ENCODE measurements at regions not wholly inside any gene's neighbourhood (a gene's known extent, or its start where the extent isn't known, plus 50 kb on each side); places are given as distances from the start of the nearest gene placed in this dataset.

DNA sequence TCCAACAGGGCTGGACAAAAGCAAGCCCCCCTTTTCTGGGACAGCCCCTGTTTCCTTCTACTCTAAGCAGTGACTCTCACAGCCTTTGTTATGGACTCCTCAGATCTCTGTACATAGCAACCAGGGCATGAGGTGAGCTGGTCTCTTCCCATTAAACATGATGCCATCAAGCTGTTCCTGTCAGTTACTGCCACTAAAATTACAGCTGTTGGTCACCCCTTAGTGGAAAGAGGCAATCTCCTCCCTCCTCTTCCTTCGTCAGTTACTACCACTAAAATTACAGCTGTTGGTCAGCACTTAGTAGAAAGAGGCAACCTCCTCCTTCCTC is 95.2 kb upstream of the SMIM36 start:
- Histone ChIP-seq H3K23me2 (ENCODE audit: low read depth, low read length) (peaks cover 3% of the 10 kb centered on the region; the same call in 1 of the 2 replicates), H3K56ac (replicated peaks; ENCODE audit: insufficient read length, low read depth, low read length) (no peak overlapping the region), H3K18ac (ENCODE audit: extremely low read depth, low read length) (no peak overlapping the region), H2AK5ac (ENCODE audit: low read depth, low read length) (no peak overlapping the region), H3K23ac (ENCODE audit: insufficient read length) (no peak overlapping the region), H4K8ac (ENCODE audit: extremely low read depth, insufficient read depth, low read length) (no peak overlapping the region), H2BK120ac (replicated peaks; ENCODE audit: low read depth, low read length) (no peak overlapping the region), H3K27me3 (replicated peaks in 1 of 4; ENCODE audit: control insufficient read depth in 3 of 4, extremely low read depth in 1 of 4, insufficient read depth in 3 of 4, low read length in 3 of 4) (no peaks in the 10 kb centered on the region), H2BK12ac (ENCODE audit: low read depth, low read length) (no peak overlapping the region), H2BK15ac (ENCODE audit: low read length) (no peak overlapping the region), H3K4me2 (ENCODE audit: insufficient read depth in 1 of 2, low read depth in 2 of 2, low read length in 2 of 2) (no peak overlapping the region), H4K91ac (replicated peaks; ENCODE audit: insufficient read length, low read length) (no peak overlapping the region), H3K79me2 (ENCODE audit: control insufficient read depth in 1 of 2, insufficient read depth in 2 of 2, low read length in 2 of 2) (no peaks in the 10 kb centered on the region), H2BK20ac (ENCODE audit: low read length) (no peak overlapping the region), H3K9ac (replicated peaks in 1 of 4; ENCODE audit: extremely low read depth in 1 of 4, low read depth in 3 of 4, low read length in 3 of 4) (no peak overlapping the region), H3K4me3 (ENCODE audit: extremely low read depth in 1 of 4, insufficient read depth in 2 of 4, low read depth in 3 of 4, low read length in 4 of 4) (no peak overlapping the region), H3K4me1 (replicated peaks in 1 of 4; ENCODE audit: control insufficient read depth in 3 of 4, insufficient read depth in 4 of 4, low read length in 3 of 4) (peaks cover 0 to 3% (median under 1%) of the 10 kb centered on the region in 4 experiments; a peak in 3 of 7 replicates), H3K27ac (ENCODE audit: low read depth, low read length) (no peak overlapping the region), H2AFZ (ENCODE audit: low read length) (no peak overlapping the region), H3K14ac (ENCODE audit: insufficient read length) (no peak overlapping the region), H3K4ac (replicated peaks; ENCODE audit: insufficient read length, low read depth, low read length) (no peak overlapping the region), H4K5ac (ENCODE audit: insufficient read length, low read depth, low read length) (no peak overlapping the region), H3K79me1 (ENCODE audit: low read depth, low read length) (no peaks in the 10 kb centered on the region), H4K20me1 (replicated peaks in 1 of 2; ENCODE audit: control insufficient read depth in 1 of 2, insufficient read depth in 2 of 2, low read length in 2 of 2) (no peaks in the 10 kb centered on the region), H3K9me3 (ENCODE audit: insufficient read depth in 2 of 2, low read depth in 1 of 2, low read length in 1 of 2) (no peaks in the 10 kb centered on the region), H3K36me3 (ENCODE audit: control insufficient read depth in 2 of 4, insufficient read depth in 4 of 4, low read length in 3 of 4) (no peaks in the 10 kb centered on the region), H2BK5ac (ENCODE audit: low read depth, low read length) (no peak overlapping the region)
- CTCF ChIA-PET (ENCODE audit: partially characterized antibody), result interaction anchor here (0.7 to 7.4 kb wide), 2 partner anchors 25 to 80 kb away, joined by 3 to 79 read pairs; no protein-coding TSS in a partner anchor
- POLR2A ChIA-PET (ENCODE audit: partially characterized antibody), result no interaction called here
- WGBS, 2 experiments (ENCODE audit: extremely low coverage in 1 of 2, insufficient coverage in 1 of 2, insufficient read length in 1 of 2, insufficient replicate concordance in 2 of 2, low coverage in 1 of 2, low lambda C conversion rate in 2 of 2, missing lambda C conversion rate in 1 of 2), result 92% methylated on average over 1 of the region's 1 CpG; no CpG with 5 or more reads in 1 of the 2 experiments
- FAIRE-seq (no peak), DNase-seq (ENCODE audit: low read depth in 1 of 2, low spot score in 2 of 2) (no peak)
- no peak for TF ChIP-seq TAF7 (optimal IDR thresholded peaks at IDR 0.05; ENCODE audit: borderline replicate concordance, low read depth, low read length)
- no peak for TF ChIP-seq SP4 (IDR thresholded peaks at IDR 0.05; ENCODE audit: low read length)
- TF ChIP-seq BACH1 (IDR thresholded peaks at IDR 0.05; ENCODE audit: low read length), result no peak
- no peak for TF ChIP-seq RBBP5 (IDR thresholded peaks at IDR 0.05; ENCODE audit: borderline replicate concordance, low read depth, low read length)
- TF ChIP-seq ZNF274 (IDR thresholded peaks at IDR 0.05; ENCODE audit: borderline replicate concordance, extremely low read depth, low read length), result no peak
- TF ChIP-seq TEAD4 (IDR thresholded peaks at IDR 0.05; ENCODE audit: low read depth, low read length), result no peak
- no peak for TF ChIP-seq HDAC2 (IDR thresholded peaks at IDR 0.05; ENCODE audit: borderline replicate concordance in 1 of 2, low read depth in 2 of 2, low read length in 2 of 2)
- no peak for TF ChIP-seq NRF1 (IDR thresholded peaks at IDR 0.05; ENCODE audit: low read depth, low read length)
- TF ChIP-seq, protein P1, sequence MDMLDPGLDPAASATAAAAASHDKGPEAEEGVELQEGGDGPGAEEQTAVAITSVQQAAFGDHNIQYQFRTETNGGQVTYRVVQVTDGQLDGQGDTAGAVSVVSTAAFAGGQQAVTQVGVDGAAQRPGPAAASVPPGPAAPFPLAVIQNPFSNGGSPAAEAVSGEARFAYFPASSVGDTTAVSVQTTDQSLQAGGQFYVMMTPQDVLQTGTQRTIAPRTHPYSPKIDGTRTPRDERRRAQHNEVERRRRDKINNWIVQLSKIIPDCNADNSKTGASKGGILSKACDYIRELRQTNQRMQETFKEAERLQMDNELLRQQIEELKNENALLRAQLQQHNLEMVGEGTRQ (IDR thresholded peaks at IDR 0.05; ENCODE audit: low read length), result no peak

Measured in H1 (cell line).